ENCODE measurements at regions not wholly inside any gene's neighbourhood (a gene's known extent, or its start where the extent isn't known, plus 50 kb on each side); places are given as distances from the start of the nearest gene placed in this dataset.

DNA sequence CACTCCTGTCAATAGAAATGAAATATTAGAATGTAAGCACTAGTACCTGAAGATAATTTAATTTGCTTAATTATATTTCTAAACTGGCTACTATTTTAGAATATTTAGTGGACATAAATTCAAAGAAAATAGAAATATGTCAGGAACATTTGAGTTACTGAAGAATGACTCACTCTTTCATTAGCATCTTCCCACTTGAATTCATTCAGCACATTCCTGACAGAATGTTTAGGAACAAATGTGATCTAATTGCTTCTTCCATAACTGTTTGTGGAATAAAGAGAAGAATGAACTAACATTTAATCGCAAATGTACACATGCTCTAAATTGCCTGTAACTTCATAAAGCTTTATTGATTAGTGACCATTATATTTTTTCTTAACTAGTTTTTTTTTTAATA lies 306.2 kb upstream of the ADAMTSL1 start:
- no peak for DNase-seq

DNA sequence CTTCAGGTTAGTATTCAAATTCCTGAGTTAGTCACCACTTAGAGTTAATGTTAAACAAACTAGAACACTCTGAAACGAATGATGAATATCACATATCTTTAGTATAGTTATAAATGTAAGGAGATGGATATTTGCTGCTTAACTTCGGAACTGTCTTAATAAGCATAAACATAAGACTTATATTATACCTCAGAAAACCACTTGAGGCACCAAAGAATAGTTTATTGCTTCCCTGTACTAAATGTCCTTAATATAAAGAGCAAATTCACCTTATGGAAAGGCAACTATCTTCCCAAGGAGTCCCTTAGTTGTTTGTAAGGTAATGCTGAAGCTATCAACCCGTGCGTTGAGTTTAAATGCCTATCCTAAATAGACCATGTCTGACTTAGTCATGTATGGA lies 300.0 kb upstream of the ADAMTSL1 start:
- DNase-seq: no peak

DNA sequence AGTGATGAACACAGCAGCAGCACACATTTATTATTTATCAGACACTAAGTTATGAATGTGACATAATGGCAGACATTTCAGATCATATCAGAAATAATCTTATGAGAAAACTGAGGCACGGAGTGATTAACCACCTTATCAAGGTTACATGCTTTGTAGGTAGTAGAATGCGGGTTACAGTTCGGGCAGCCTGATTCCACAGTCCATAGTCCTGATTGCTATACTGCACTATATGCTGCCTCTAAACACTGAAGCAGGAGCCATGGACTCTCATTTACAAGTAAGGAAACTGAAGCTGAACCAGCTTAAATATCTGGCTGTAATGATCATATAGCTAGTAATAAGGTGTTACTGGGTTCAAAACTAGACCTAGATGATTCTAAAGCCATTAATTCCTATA lies 291.3 kb upstream of the ADAMTSL1 start:
- no peak for DNase-seq

DNA sequence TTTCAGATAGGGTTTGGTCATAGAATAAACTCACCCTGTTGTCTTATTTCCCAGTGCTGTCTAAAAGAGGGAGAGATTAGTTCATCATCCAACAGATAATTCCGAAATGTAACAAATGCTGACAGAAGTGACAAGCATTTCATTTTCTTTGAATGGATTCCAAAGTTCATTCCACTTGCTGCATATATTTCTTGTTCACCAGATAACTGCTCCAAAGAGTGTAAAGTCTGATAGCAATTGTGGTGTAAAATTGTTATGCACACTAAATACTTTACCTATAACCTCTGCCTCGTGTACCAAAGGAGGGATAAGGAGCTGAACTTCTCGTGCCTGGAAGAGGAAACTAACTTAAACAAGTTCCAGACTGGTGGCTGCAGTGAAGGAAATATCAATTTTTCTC lies 290.0 kb upstream of the ADAMTSL1 start:
- DNase-seq: no peak

DNA sequence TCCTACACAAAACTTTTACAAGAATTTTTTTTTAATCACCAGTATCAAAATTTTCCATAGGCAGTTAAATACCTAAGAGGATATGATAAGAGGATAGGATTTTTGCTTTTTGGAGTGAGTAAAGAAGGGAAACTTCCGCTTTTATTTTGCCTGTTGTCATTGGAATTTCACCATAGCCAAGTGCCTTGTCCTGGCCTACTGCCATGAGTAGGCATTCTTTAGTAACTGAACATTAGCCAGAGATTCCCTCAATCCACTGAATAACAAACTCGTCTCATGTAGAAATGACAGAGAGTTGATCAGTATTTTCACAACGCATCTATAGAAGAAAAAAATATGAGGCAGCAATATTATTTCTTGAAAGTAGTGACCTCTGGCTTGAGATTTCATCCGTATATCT lies 289.6 kb upstream of the ADAMTSL1 start:
- no peak for DNase-seq

DNA sequence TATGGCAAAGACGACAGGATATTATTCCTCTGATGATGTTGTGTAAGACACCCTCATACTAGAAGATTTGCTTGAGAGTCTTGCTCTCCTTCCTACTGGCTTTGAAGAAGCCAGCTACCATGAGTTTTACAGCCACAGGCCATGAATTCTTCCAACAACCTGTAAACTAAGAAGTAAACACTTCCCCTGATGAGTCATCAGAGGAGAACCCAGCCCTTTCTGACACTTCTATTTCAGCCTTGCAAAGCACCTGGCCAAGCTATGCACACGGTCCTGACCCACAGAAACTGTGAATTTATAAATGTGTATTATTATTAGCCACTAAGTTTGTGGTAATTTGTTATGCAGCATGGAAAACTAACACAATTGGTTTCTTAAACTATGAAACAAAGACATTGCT lies 288.8 kb upstream of the ADAMTSL1 start:
- DNase-seq: no peak

DNA sequence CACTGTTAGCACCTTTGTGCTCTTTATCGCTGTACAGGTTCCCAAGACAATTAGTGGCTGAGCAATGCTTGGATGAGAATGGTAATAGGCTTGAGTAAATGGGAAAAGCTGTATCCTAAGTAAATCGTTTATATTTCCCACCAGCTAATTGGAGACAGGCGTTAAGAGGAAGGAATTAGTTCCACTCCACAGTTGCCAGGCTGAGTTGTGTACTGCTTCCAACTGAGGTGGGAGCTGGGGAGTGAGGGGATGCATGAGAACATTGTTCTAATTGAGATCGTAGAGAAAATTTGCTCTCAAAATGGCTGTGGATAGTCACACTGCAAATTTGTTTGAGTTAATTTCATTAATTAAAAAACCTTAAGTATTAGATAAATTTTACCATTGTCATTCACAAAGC lies 285.0 kb upstream of the ADAMTSL1 start:
- no peak for DNase-seq

DNA sequence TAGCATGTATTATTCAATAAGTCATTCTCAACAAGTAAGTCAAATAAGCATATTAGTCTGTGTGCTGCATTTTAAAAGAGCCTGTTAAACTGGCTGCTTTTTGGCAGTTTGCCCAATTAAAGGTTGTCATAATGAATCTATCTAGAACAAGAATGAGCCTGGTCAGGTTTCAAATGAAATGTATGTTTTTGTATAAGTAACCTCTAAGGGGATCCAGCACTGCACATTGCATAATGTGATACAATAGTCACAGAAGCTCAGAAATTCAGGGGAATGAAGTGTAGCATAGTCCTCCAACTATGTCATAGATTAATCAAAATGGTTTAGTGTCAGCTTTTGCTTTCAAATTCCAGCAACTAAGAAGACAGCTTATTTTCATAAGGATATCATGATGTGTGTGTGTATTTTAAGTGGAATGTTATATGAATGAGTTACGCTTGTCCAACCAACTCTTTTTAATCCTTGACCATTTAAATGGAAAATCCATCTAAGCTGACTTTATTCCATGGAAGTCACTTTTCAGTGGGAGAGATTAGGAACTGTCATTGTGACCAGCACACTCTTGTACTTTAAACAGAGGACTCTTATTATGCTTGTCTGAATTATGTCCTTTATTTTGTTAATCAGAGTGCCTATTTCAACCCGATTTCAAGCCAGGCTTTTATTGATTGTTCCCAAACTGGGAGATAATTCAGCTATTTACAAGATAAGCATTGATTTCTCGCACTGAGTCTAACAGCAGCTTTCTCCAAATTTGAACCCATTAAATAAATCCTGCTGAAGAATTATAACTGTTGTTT lies 283.9 kb upstream of the ADAMTSL1 start:
- no peak for DNase-seq

DNA sequence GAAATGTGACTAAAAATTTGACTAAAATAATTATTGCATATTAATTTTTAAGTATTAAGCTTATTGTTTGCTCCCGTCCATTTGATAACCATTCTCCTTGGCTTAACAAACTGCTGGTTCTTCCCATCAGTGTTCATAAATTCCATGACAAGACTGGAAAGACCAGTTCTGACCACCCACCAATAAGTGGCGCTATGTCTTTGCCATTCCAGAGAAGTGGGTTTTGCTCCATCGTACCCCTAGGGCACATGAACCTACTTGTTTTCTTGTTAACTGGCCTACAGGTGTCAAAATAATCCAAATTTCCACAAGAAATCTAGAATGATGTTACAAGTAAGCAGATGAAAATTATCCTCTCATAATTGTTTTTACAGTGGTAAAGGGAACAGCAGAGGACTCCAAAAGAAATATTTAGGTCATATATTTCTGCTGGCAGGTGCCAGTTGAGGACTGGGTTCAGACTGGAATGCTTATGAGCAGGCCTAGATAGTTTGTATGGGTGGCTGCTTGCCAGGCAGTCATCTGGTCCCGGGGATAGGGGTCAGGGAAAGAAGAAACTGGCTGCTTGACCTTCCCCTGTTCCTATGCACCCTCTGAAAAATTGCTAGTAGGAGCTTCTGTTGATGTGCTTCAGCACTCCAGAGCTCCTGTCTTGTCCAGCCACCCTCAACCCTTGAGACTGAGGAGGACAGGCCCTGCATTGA lies 283.1 kb upstream of the ADAMTSL1 start:
- no peak for DNase-seq

DNA sequence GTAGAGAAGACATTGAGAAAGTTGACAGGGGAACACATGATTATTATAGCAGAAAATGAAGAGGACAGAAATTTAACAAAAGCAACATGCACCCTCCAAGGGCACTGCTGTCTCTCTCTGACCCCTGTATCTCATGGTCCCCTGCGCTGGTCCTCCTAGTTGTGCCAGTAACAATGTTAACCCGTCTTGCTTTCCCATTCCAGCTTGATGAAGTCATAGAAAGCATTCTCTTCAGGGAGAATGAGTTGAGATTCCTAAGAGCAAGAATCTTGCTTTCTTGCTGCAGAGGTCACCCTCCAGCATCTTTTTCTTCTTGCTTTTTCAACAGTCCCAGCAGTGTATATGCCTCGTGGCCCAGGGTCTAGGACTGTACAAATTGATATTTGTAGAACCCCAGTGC lies 279.6 kb upstream of the ADAMTSL1 start:
- DNase-seq: no peak

DNA sequence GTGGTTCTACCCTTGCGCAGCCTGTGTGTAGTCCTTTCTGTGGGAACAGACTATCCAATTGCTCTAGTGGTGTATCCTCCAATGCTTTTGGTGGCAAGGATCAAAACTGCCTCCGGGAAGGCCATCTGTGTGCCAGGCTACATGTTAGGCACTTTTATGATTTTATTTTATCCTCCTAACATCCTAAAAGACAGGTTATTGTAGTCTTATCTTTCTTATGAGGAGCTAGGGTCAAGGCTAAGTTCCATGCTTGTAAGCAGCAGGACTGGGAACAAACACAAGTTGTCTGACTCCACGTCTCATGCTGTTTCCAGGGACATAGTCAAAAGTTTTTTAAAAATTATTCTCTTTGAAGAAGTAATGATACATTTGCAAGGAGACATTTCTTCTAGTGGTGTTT lies 278.7 kb upstream of the ADAMTSL1 start:
- no peak for DNase-seq

DNA sequence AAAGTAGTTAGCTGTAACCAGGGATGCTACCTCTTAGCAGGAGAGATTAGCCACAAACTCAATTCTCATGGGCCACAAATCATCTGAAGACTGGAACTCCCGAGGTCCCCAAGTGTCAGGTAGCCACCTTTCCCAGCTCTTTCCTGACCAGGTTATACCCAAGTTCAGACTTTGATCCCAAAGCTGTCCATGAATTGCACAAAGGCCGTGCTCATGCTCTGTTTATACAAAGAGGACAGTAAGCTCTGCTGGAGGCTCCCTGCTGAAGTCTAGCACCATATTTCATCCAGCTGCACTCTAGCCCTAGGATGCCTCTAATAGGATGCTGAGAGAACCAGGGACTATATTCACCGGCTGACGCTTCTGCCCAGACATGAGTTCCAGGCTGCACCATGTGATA lies 271.0 kb upstream of the ADAMTSL1 start:
- DNase-seq: no peak

DNA sequence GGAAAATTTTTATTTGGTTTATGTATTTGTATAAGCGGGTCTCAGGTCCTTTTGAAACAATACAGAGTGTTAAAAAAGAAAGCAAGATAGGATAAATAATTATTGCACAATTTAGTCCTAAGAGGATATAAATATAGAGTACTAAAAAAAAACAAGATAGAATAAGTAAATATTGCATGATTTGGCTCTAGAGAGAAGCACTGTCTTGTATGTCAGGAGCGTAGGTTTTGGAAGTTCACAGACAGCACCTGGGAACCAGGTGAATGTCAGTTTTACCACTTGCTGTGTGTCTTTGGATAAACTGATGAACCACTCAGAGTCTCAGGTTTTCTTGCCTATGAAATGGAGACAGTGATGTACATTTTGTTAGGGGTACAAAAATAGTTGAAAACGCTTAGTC lies 266.2 kb upstream of the ADAMTSL1 start:
- no peak for DNase-seq

DNA sequence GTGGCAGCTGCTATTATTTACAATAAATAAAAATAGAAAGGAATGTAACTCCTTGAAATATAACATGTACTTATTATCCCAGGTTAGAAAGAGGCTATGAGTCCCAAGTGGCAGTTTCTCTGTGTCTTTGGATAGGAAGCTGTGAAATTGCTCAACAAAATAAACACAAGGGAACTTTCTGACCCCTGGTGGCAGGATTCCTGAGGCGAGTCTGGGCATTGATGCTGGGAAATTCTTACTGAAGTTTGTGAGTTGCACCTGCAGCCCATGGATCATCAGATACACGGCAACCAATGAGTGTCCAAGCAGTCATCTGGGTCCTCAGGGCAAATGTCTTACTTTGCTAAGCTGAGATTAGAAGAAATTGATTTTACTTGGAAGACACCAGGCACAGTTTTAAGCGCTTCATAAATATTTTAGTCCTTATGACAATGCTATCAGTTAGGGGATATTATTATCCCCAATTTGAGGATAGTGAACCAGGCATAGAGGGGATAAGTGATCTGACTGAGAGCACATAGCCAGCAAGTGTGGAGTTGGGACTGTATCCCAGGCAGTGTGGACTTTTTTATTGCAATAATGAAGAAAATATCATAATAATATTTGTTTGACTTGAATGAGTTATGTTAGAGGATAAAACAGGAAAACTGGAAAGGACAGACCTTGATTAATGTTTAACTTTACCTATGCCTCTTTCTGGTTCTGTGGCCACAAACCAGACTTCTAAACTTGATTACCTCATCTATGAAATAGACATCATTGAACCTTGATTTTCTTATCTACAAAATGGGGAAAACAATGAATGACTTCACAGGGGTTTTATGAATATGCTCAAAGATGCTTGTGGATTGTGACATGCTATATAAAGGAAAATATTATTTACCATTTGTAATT lies 265.5 kb upstream of the ADAMTSL1 start:
- DNase-seq: no peak

DNA sequence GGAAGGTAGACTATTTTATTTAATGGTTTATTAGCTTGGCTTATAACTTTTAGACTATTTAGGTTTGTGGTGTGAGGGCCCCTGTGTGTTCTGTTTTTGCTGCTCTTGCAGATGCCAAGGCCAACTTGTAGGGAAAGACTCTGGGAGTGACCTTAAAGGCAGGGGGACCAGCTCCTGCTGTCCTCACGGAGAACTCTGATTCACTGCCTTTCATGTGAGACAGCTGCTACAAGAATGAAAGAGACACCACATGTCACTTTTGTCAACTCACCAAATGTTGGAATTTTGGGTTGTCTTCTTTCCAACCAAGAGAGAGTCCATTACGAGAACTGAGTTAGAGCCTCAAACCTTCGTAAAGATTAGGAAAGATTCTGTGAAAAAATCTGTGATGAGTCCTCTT lies 258.3 kb upstream of the ADAMTSL1 start:
- no peak for DNase-seq

DNA sequence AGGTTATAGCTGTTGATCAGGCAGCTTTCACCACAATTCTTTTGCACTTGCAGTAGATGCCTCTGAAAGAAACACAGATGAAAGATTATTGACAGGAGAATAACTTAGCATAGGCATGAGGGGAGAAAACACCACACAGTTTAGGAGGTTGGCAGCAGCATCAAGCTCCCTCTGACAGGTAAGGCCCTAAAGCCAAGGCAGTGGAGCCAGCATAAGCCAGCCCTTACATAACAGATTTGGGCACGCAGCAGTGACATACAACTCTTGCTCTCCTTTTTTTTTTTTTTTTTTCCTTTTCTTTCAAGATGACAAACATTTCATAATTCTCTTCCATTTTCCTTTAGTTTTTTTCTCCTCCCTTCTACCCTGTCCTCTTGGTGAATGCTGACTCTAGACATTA lies 257.6 kb upstream of the ADAMTSL1 start:
- DNase-seq: no peak

DNA sequence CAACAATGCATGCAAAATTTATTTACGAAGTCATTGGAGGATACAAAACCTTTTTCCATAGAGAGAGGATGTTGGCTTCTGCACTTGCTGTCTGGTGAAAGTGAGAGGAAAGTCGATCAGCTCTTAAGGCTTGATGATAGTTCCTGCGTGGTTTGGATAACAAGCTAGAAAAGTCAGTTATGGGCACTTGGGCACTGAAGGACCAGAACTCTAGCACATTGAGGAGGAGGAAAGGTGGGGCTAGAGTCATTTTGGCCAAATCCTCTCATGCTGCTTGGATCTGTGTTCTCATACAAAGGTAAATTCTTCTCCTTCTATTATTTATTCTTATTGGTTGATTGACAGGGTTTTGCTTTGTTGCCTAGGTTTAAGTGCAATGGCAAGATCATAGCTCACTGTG lies 245.9 kb upstream of the ADAMTSL1 start:
- no peak for DNase-seq

DNA sequence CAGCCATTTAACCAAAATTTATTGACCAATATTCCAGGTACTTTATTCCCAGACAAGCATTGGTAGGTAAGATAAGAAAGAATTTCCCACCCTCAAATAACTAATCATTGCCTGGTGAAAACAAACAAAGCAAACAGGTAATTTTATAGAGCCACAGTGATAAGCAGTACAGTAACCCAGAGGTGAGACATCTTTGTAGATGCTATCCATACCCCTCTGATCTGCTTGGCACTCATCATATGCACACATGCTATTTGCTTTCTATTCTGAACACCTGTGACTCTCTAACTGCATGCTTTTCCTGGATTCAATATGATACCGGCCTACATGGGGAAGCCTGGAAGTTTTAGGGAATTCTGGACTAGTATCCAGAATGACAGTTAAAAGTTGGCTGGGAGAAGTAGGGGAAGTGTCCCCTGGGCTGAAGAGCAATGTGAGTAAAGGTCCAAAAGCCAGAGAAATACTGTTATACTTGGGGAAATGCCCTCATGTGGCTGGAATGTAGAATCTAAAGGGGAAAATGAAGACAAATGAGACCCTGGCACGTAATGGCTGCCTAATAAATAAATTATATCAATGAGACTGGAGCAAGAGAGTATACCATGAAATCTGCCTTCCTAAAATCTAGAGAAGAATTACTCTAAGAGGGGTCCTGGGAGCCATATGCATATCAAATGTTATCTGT lies 243.8 kb upstream of the ADAMTSL1 start:
- no peak for DNase-seq

DNA sequence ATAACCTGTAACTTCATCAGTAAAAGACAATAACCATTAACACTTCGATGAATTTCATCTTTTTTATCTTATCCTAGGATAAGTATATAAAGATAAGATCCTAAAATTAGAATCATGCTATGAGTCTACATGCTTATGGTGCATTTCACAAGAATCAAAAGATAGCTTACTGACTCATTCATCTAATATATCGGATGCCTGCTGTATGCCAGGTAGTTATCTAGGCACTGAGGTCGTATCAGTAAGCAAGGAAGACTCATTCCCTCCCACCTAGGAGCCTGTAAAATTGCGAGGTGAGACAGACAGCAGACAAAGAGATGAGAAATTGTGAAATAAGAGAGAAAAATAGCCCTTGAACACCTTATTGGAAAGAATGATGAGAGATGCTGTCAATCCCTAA lies 240.6 kb upstream of the ADAMTSL1 start:
- DNase-seq: no peak

DNA sequence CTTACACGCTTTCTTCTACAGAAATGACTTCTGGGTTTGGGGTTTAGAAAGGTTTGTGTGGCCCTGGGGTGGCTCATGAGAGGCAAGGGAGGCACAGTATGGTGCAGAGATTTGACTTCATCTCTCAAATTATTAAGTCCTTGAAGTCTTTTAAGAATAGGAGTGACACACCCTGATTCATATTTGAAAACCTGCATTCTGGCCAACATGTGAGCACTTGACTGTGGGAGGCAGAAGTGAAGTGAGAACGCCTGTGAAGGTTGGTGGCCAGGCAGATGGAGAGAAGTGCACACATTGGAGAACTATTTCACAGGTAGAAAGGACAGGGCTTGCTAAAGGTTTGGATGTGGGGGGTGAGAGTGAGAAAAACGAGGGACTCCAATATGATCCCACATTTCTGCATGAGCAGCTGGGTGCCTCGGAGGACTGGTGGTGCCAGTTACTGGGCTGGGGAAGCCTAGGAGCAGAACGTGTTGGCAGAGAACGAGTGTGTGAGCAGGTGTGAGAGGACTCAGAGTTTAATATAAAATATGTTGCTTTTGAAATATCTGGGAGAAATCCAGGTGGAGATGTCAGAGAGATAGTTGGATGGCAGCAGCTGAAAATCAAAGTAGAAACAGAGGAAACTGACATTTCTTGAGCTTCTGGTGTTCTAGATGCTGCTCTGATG lies 240.0 kb upstream of the ADAMTSL1 start:
- DNase-seq: no peak

DNA sequence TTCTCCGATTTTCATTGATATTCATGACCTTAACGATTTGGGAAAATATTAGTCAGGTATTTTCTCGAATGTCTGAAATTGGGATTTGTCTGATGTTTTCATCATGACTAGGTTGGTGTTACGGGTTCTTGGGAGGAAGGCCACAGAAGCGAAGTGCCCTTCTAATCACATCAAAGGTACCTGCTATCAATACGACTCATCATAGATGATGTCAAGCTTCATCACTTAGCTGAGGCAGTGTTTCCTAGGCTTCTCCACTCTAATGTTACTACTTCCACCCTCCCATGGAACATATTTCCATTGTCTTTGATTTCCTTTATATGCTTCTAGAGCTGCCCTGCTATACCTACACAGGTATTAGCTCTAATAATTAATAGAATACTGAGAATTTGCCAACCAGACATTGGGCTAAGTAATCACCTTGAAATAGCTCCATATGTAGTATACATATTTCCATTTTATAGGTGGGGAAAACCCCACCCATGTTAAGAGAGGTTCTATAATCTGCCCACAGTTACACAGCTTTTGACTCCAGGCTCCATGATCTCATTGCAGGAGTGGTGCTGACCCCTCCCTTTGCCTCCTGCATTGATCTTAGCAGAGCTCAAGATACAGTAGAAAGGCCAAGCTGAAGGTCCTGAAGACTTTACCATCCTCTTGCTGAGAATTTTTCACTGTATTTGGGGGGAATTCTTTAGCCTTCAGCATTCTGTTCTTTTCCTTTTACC lies 238.6 kb upstream of the ADAMTSL1 start:
- DNase-seq: no peak

DNA sequence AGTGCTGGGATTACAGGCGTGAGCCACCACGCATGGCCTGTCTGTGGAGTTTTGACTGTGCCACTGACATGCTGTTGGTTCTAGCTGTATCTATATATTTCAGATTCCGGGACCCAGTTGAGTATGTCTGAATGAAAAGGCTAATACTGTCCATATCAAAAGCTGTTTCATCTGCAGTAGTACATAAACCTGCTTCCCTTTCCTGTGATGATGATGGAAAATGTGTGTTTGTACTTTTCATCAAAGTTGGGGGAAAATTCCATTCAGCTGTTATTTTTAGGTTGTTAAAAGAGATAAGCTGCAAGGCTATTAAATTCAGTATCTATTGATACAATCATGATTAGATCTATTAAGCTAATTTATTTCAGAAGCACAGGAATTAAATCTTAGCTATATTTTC lies 237.6 kb upstream of the ADAMTSL1 start:
- no peak for DNase-seq

All from CD4-positive, alpha-beta T cell treated with Interferon gamma for 1 hour (primary cell).